Endothelial cell (in vitro differentiated cells): ENCODE measurements at regions not wholly inside any gene's neighbourhood (a gene's known extent, or its start where the extent isn't known, plus 50 kb on each side); places are given as distances from the start of the nearest gene placed in this dataset.

Source experiments
- DNase-seq: peaks from one replicate; pipeline ENCODE4 v3.0.0; 2021; ENCODE audit warnings: low spot score
- H3K27ac Mint-ChIP-seq: one replicate; pipeline ENCODE4 v1.8.0; 2021; ENCODE audit warnings: mixed read lengths, inconsistent platforms; ENCODE audit not compliant: unreplicated experiment
- H3K27me3 Mint-ChIP-seq: one replicate; pipeline ENCODE4 v1.8.0; 2021; ENCODE audit warnings: mild to moderate bottlenecking, moderate library complexity, mixed read lengths, inconsistent platforms; ENCODE audit not compliant: unreplicated experiment
- H3K36me3 Mint-ChIP-seq: one replicate; pipeline ENCODE4 v1.8.0; 2021; ENCODE audit warnings: mild to moderate bottlenecking, low read depth, mixed read lengths, inconsistent platforms; ENCODE audit not compliant: unreplicated experiment
- H3K4me1 Mint-ChIP-seq: one replicate; pipeline ENCODE4 v1.8.0; 2021; ENCODE audit warnings: mild to moderate bottlenecking, mixed read lengths, inconsistent platforms; ENCODE audit not compliant: unreplicated experiment
- H3K4me3 Mint-ChIP-seq: one replicate; pipeline ENCODE4 v1.8.0; 2021; ENCODE audit warnings: mild to moderate bottlenecking, mixed read lengths, inconsistent platforms; ENCODE audit not compliant: unreplicated experiment
- H3K9me3 Mint-ChIP-seq: one replicate; pipeline ENCODE4 v1.8.0; 2021; ENCODE audit warnings: mixed read lengths, inconsistent platforms; ENCODE audit not compliant: unreplicated experiment
- TF ChIP-seq, protein P1 (sequence below): fragments of 200-600 bp; sonication (generic); IDR thresholded peaks from one replicate; pipeline ENCODE4 v1.5.0; 2021; ENCODE audit warnings: antibody characterized with exemption; ENCODE audit not compliant: unreplicated experiment

DNA sequence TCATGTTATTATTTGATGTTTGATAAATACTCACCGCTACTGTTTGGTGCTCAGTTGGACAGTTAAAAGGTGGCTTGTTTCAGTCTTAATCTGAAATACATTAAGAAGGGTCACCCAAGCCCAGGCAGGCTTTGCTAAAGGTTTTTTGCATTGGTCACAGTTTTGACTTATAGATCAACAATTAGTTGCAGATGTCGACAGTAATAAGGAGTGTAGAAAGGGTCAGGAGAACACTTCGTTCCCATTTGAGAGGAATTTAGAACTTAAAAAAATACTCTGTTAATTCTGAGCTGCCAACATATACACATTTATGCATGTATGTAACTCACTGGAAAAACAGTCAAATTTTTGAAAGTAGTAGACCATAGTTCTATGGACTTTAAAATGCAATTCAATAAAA is 130.3 kb downstream of the TMEM30B start:
- DNase-seq, result no peak
- Mint-ChIP-seq H3K4me1 (peaks cover 11% of the 10 kb centered on the region), H3K36me3 (no peaks in the 10 kb centered on the region), H3K27ac (no peak overlapping the region), H3K9me3 (no peaks in the 10 kb centered on the region), H3K4me3 (no peak overlapping the region), H3K27me3 (peaks cover 2% of the 10 kb centered on the region)
- TF ChIP-seq, protein P1, sequence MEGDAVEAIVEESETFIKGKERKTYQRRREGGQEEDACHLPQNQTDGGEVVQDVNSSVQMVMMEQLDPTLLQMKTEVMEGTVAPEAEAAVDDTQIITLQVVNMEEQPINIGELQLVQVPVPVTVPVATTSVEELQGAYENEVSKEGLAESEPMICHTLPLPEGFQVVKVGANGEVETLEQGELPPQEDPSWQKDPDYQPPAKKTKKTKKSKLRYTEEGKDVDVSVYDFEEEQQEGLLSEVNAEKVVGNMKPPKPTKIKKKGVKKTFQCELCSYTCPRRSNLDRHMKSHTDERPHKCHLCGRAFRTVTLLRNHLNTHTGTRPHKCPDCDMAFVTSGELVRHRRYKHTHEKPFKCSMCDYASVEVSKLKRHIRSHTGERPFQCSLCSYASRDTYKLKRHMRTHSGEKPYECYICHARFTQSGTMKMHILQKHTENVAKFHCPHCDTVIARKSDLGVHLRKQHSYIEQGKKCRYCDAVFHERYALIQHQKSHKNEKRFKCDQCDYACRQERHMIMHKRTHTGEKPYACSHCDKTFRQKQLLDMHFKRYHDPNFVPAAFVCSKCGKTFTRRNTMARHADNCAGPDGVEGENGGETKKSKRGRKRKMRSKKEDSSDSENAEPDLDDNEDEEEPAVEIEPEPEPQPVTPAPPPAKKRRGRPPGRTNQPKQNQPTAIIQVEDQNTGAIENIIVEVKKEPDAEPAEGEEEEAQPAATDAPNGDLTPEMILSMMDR, result no peak

DNA sequence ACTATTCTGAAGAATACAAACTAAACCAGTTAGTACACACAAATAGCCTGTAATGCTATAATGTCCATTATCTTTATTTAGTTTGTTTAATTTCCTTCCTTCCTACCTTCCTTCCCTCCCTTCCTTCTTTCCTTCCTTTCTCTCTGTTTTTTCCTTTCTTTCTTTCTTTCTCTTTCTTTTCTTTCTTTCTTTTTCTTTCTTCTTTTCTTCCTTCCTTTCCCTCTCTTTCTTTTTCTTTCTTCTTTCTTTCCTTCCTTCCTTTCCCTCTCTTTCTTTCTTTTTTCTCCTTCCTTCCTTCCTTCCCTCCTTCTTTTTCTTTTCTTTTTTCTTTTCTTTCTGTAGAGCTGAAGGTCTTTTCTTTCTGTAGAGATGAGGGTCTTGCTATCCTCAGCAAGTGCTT is 131.2 kb downstream of the TMEM30B start:
- DNase-seq, result no peak
- Mint-ChIP-seq H3K36me3 (no peaks in the 10 kb centered on the region), H3K4me3 (no peak overlapping the region), H3K4me1 (peaks cover 11% of the 10 kb centered on the region), H3K27me3 (peaks cover 2% of the 10 kb centered on the region), H3K27ac (no peak overlapping the region), H3K9me3 (no peaks in the 10 kb centered on the region)
- TF ChIP-seq, protein P1, result no peak

DNA sequence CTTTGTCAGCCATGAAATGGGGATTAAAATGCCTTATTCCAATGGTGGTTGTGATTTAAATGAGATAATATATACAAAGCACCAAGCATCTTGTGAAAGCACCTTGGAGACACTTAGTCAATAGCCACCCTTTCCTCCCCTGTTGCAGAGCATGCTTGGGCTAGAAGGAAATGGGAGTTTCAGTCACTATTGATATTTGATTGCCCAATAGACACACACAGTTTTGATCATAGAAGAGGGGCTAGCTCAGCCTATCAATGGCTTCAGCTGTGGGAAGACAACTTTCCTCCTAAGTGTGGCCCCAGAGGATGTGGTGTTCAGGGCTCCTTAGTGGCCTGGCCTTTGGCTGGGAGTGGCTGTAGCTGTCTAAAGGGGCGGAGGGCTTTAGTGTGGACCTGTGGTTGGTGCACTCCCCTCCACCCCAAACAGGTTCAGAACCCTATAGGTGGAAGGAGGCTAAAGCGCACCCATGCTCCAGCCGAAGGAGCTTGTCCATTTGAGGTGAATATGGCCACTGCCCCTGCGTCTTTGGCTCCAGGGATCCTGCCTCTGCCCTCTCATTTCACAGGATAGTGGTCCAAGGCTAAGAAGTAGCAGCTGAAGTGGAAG is 132.3 kb downstream of the TMEM30B start:
- Mint-ChIP-seq H3K9me3 (peaks cover 6% of the 10 kb centered on the region), H3K27ac (no peak overlapping the region), H3K4me1 (peaks cover 4% of the 10 kb centered on the region), H3K36me3 (peaks cover 6% of the 10 kb centered on the region), H3K4me3 (no peak overlapping the region), H3K27me3 (peaks cover 2% of the 10 kb centered on the region)
- DNase-seq, result no peak
- TF ChIP-seq, protein P1, result no peak

DNA sequence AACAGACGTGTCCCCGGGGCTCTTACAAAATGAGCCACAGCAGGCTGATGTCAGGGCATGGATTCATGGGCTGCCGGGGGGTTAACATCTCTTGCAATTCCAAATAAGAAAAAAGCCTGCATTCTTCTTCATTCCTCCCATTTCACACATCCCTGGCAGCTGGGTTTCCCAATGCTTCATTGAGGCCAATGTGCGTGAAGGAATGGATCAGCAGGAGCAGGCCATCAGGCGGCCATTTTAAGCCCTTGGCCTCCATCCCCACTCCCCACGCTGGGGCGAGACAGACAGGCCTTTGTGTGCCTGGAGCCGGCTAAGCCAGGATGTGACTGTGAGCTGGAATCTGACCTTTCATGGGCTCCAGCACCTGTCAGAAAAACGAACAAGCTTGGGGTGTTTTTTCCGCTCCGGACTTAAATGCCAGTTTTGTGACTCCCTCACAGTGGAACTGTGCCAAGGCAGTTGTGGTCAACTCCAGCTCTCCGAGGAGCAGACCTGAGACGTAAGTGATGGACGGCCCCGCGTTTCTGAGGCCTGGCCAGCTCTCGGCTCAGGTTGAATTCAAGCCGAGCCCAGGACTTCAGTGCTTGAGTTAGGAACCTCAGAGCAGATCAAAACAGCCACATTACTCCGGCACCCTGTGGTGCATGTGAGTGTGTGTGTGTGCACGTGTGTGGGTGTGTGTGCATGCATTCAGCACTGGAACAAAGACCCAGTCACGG is 133.1 kb downstream of the TMEM30B start:
- peaks cover 14% of the 10 kb centered on the region for H3K36me3 Mint-ChIP-seq
- H3K4me1 Mint-ChIP-seq, result peaks cover 4% of the 10 kb centered on the region
- no peak for DNase-seq
- H3K27ac Mint-ChIP-seq, result no peak overlapping the region
- H3K27me3 Mint-ChIP-seq, result peaks cover 2% of the 10 kb centered on the region
- peaks cover 12% of the 10 kb centered on the region for H3K9me3 Mint-ChIP-seq
- TF ChIP-seq, protein P1, result no peak
- no peak overlapping the region for H3K4me3 Mint-ChIP-seq

DNA sequence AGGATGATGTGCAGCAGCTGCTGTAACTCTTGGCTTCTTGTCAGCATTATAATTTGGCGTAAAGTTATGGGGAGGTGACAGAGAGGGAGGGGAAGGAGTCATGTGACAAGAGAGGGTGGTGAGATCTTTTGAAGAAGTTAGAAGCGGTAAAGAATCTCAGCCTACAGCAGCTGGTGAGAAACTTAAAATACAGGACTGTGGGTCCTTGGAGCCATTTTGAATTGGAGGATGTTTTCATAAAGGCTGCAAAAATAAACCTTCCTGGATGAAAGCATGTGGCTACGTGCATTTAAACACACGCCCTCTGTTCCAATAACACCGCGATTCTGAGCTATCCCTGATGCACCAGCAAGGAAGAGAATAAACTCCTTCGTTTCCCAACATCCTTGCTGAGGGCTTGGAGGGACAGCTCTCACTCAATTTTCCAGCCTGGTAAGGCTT is 133.7 kb downstream of the TMEM30B start:
- Mint-ChIP-seq H3K9me3 (peaks cover 12% of the 10 kb centered on the region), H3K27ac (no peak overlapping the region), H3K27me3 (peaks cover 2% of the 10 kb centered on the region), H3K36me3 (peaks cover 18% of the 10 kb centered on the region), H3K4me1 (peaks cover 4% of the 10 kb centered on the region), H3K4me3 (no peak overlapping the region)
- no peak for DNase-seq
- TF ChIP-seq, protein P1, result no peak
